HEK293T (cell line): ENCODE measurements at regions not wholly inside any gene's neighbourhood (a gene's known extent, or its start where the extent isn't known, plus 50 kb on each side); places are given as distances from the start of the nearest gene placed in this dataset.

ENCODE experiments used
- BHLHE40 ChIP-seq: fragments of 450-650 bp; IDR thresholded peaks from 2 replicates; pipeline ENCODE4 v1.6.1; 2016; ENCODE audit warnings: mild to moderate bottlenecking, moderate library complexity, borderline replicate concordance
- CTBP1 ChIP-seq: fragments of 450-650 bp; IDR thresholded peaks from 2 replicates; pipeline ENCODE4 v1.6.1; 2016; ENCODE audit warnings: borderline replicate concordance
- ELF4 ChIP-seq: fragments of 450-650 bp; IDR thresholded peaks from 2 replicates; pipeline ENCODE4 v1.6.1; 2017; ENCODE audit warnings: antibody characterized with exemption
- FOXA1 ChIP-seq: fragments of 450-650 bp; IDR thresholded peaks from 2 replicates; pipeline ENCODE4 v1.6.1; 2016; ENCODE audit warnings: mild to moderate bottlenecking
- FOXK2 ChIP-seq: fragments of 450-650 bp; IDR thresholded peaks from 2 replicates; pipeline ENCODE4 v1.6.1; 2016; ENCODE audit warnings: mild to moderate bottlenecking
- NFRKB ChIP-seq: fragments of 450-650 bp; IDR thresholded peaks from 2 replicates; pipeline ENCODE4 v1.6.1; 2016; ENCODE audit warnings: mild to moderate bottlenecking, moderate library complexity
- PKNOX1 ChIP-seq: fragments of 450-650 bp; IDR thresholded peaks from 2 replicates; pipeline ENCODE4 v1.6.1; 2016
- SUZ12 ChIP-seq: fragments of 450-650 bp; IDR thresholded peaks from 2 replicates; pipeline ENCODE4 v1.6.1; 2016; ENCODE audit warnings: mild to moderate bottlenecking
- ZNF384 ChIP-seq: fragments of 450-650 bp; IDR thresholded peaks from 2 replicates; pipeline ENCODE4 v1.6.1; 2016

GRCh38 chr2:8222979-8223694 lies 458.7 kb upstream of the ID2 start:
- TF ChIP-seq BHLHE40 (no peak), ELF4 (no peak), SUZ12 (no peak), PKNOX1 (no peak), FOXA1 (no peak), ZNF384 (no peak), CTBP1 (no peak), FOXK2 (no peak), NFRKB (no peak)
